Loucy (cell line): ENCODE measurements at regions not wholly inside any gene's neighbourhood (a gene's known extent, or its start where the extent isn't known, plus 50 kb on each side); places are given as distances from the start of the nearest gene placed in this dataset.

Experiments
- CTCF ChIP-seq: fragments of 200-600 bp; sonication (generic); conservative IDR thresholded peaks from 2 replicates; pipeline ENCODE4 v1.5.1; 2014; ENCODE audit warnings: mild to moderate bottlenecking, antibody characterized with exemption, low read length
- EZH2phosphoT487 ChIP-seq: fragments of 200-600 bp; IDR thresholded peaks from 2 replicates; pipeline ENCODE4 v1.6.1; 2018; ENCODE audit warnings: antibody characterized with exemption, mild to moderate bottlenecking, moderate library complexity, borderline replicate concordance

- TF ChIP-seq CTCF: no peak
- TF ChIP-seq EZH2phosphoT487: no peak
Measured at GRCh38 chr11:122038543-122038942, 77.5 kb downstream of the BLID start.
